Thyroid gland (tissue), 4 donors: ENCODE measurements at regions not wholly inside any gene's neighbourhood (a gene's known extent, or its start where the extent isn't known, plus 50 kb on each side); places are given as distances from the start of the nearest gene placed in this dataset.

Experiments
- CTCF ChIP-seq, 6 experiments: fragments of 200-600 bp in 3 of 6; fragments of 450-650 bp in 3 of 6; sonication (generic) in 3 of 6; IDR thresholded peaks; one replicate each; pipeline ENCODE4 v1.5.1; 2016 to 2019; ENCODE audit warnings: antibody characterized with exemption in 6 of 6, mild to moderate bottlenecking in 2 of 6, inconsistent platforms in 1 of 6, moderate library complexity in 1 of 6
- POLR2A ChIP-seq, 2 donors: fragments of 450-650 bp; IDR thresholded peaks; one replicate each; pipeline ENCODE4 v1.6.1; 2017; ENCODE audit warnings: antibody characterized with exemption in 2 of 2, mild to moderate bottlenecking in 2 of 2, moderate library complexity in 1 of 2

GRCh38 chr9:80651044-80651443 lies 1038.3 kb downstream of the TLE1 start:
- TF ChIP-seq CTCF (IDR thresholded peaks at IDR 0.05) (no peak), POLR2A (IDR thresholded peaks at IDR 0.05) (no peak)
